ENCODE measurements at regions not wholly inside any gene's neighbourhood (a gene's known extent, or its start where the extent isn't known, plus 50 kb on each side); places are given as distances from the start of the nearest gene placed in this dataset.

- no peak for TF ChIP-seq POLR2AphosphoS5 (IDR thresholded peaks at IDR 0.05; ENCODE audit: low read depth, low read length)
- no peak for TF ChIP-seq SIN3A (IDR thresholded peaks at IDR 0.05; ENCODE audit: borderline replicate concordance, insufficient read depth, low read depth, low read length)
- no peak for TF ChIP-seq TCF7L2 (IDR thresholded peaks at IDR 0.05; ENCODE audit: low read depth, low read length)
These were observed 194.3 kb upstream of the SMLR1 start for GRCh38 chr6:130632897-130633296.
